Pancreas (tissue), 10 donors: ENCODE measurements at regions not wholly inside any gene's neighbourhood (a gene's known extent, or its start where the extent isn't known, plus 50 kb on each side); places are given as distances from the start of the nearest gene placed in this dataset.

Experiments used
- ATAC-seq, 4 donors: fragments of 200-7000 bp; cut with Tn5 transposase; one replicate each; pipeline versions ENCODE4 v1.8.0 to v1.9.1; 2020; ENCODE audit warnings: mild to moderate bottlenecking in 4 of 4, moderate library complexity in 4 of 4
- DNase-seq, 6 donors: peaks; one replicate each; pipeline ENCODE4 v3.0.0-alpha.2; 2020
- FAIRE-seq: peaks from 2 replicates; lab custom pipeline; 2012; peaks lifted over from hg19 to GRCh38; lab: Jason Lieb, UNC
- H3K27ac ChIP-seq, 4 donors: fragments of 200-600 bp; sonication (generic); 1 replicate in 3 of 4; 2 replicates in 1 of 4; pipeline versions ENCODE4 v1.5.0 to v1.8.0; 2020
- H3K27me3 ChIP-seq, 4 donors: fragments of 200-600 bp; one replicate each; pipeline ENCODE4 v1.8.0; 2021
- H3K36me3 ChIP-seq, 3 donors: fragments of 200-600 bp; sonication (generic) in 1 of 3; one replicate each; pipeline versions ENCODE4 v1.5.0 to v1.8.0; 2020 to 2021
- H3K4me1 ChIP-seq, 3 donors: fragments of 200-600 bp; one replicate each; pipeline ENCODE4 v1.8.0; 2021
- H3K4me3 ChIP-seq, 4 donors: fragments of 200-600 bp; sonication (generic) in 2 of 4; one replicate each; pipeline versions ENCODE4 v1.5.0 to v1.8.0; 2020 to 2021
- H3K9me3 ChIP-seq, 4 donors: fragments of 200-600 bp; one replicate each; pipeline ENCODE4 v1.8.0; 2021
- CTCF ChIP-seq, 4 donors: fragments of 200-600 bp; sonication (generic) in 3 of 4; IDR thresholded peaks; one replicate each; pipeline versions ENCODE4 v1.5.0 to v1.8.0; 2021; ENCODE audit warnings: antibody characterized with exemption in 4 of 4
- WGBS, 2 donors: extraction: QIAGEN DNeasy Blood & Tissue Kit; methylation state at CpG; one replicate each; pipeline ENCODE4 v1.1.7; 2013; 5-methylcytosine and 5-hydroxymethylcytosine counted together
- intact Hi-C, 3 donors: fragments of 100-400 bp; cut with DNase I; formaldehyde crosslinking; loops; one replicate each; pipeline versions ENCODE4 v1.11.1 to v1.14.2; 2022
- donor health status: healthy with polysubstance abuse.
- donor health status: DM: no; HTN: no; CAD: no; lungs with moderate emphysema.
- donor health status: DM: no; HTN: no; CAD: no.
- donor health status: control.
- donor health status: control.
- donor health status: Bipolar disorder and iron deficiency.
- donor health status: DM: yes; HTN: yes; CAD: no.
- donor health status: DM: no; HTN: no; CAD: no.
- donor health status: DM: no; HTN: no; CAD: no.
- donor health status: DM: yes; HTN: yes; CAD: no.

GRCh38 chr5:98144116-98144515, 629.3 kb upstream of the RGMB start:
- no peak overlapping the region for H3K27ac ChIP-seq

GRCh38 chr5:98144710-98145109, 628.8 kb upstream of the RGMB start:
- no peaks in the 10 kb centered on the region for H3K27me3 ChIP-seq
- 73 to 76% methylated on average over 2 of the region's 2 CpGs for WGBS, 2 donors
- H3K4me1 ChIP-seq = no peaks in the 10 kb centered on the region
- H3K4me3 ChIP-seq = no peak overlapping the region
- H3K9me3 ChIP-seq = no peaks in the 10 kb centered on the region
- no peak for TF ChIP-seq CTCF (IDR thresholded peaks at IDR 0.05)
- intact Hi-C loops = no loop called here
- DNase-seq (no peak), ATAC-seq (no peak), FAIRE-seq (no peak)
- H3K27ac ChIP-seq = no peak overlapping the region
- H3K36me3 ChIP-seq = no peaks in the 10 kb centered on the region

More at GRCh38 chr5:98144116-98144515, 629.3 kb upstream of the RGMB start:
- DNase-seq = no peak
- Histone ChIP-seq H3K9me3 (no peaks in the 10 kb centered on the region), H3K4me3 (no peak overlapping the region), H3K4me1 (no peaks in the 10 kb centered on the region), H3K36me3 (no peaks in the 10 kb centered on the region), H3K27me3 (no peaks in the 10 kb centered on the region)
- 58 to 71% methylated on average over 1 of the region's 1 CpG for WGBS, 2 donors
- TF ChIP-seq CTCF (IDR thresholded peaks at IDR 0.05) = no peak
- intact Hi-C loops = no loop called here
- no peak for FAIRE-seq
- ATAC-seq = no peak

- 68 to 87% methylated on average over 4 of the region's 4 CpGs for WGBS, 2 donors
- no peak for ATAC-seq
- H3K4me1 ChIP-seq = no peaks in the 10 kb centered on the region
- no peaks in the 10 kb centered on the region for H3K36me3 ChIP-seq
- H3K9me3 ChIP-seq = no peaks in the 10 kb centered on the region
- no peak for FAIRE-seq
- DNase-seq = no peak
- intact Hi-C loops = no loop called here
- H3K27me3 ChIP-seq = no peaks in the 10 kb centered on the region
- no peak for TF ChIP-seq CTCF (IDR thresholded peaks at IDR 0.05)
- no peak overlapping the region for H3K4me3 ChIP-seq
- no peak overlapping the region for H3K27ac ChIP-seq
Measured at GRCh38 chr5:98157368-98157767, 616.1 kb upstream of the RGMB start.

- no peak for FAIRE-seq
- no peak for ATAC-seq
- Histone ChIP-seq H3K27ac (no peak overlapping the region), H3K27me3 (no peaks in the 10 kb centered on the region), H3K4me3 (no peak overlapping the region), H3K4me1 (no peaks in the 10 kb centered on the region), H3K9me3 (no peaks in the 10 kb centered on the region), H3K36me3 (no peaks in the 10 kb centered on the region)
- WGBS, 2 donors = 87 to 93% methylated on average over 6 of the region's 6 CpGs
- TF ChIP-seq CTCF (IDR thresholded peaks at IDR 0.05) = no peak
- DNase-seq = no peak
- intact Hi-C loops = no loop called here
Measured at GRCh38 chr5:98158440-98158839, 615.0 kb upstream of the RGMB start.

GRCh38 chr5:98163796-98164493, 609.5 kb upstream of the RGMB start:
- no peak for DNase-seq
- no peaks in the 10 kb centered on the region for H3K27me3 ChIP-seq
- no peaks in the 10 kb centered on the region for H3K9me3 ChIP-seq
- ATAC-seq = no peak
- no peaks in the 10 kb centered on the region for H3K36me3 ChIP-seq
- H3K4me1 ChIP-seq = no peaks in the 10 kb centered on the region
- no peak for FAIRE-seq
- WGBS, 2 donors = 55 to 60% methylated on average over 4 of the region's 4 CpGs
- intact Hi-C loops = no loop called here
- no peak for TF ChIP-seq CTCF (IDR thresholded peaks at IDR 0.05)
- no peak overlapping the region for H3K27ac ChIP-seq
- no peak overlapping the region for H3K4me3 ChIP-seq
